Liver (tissue), 3 donors: ENCODE measurements at regions not wholly inside any gene's neighbourhood (a gene's known extent, or its start where the extent isn't known, plus 50 kb on each side); places are given as distances from the start of the nearest gene placed in this dataset.

Experiments used
- EGR1 ChIP-seq, 2 donors: IDR thresholded peaks; 2 replicates each; pipeline ENCODE4 v1.6.1; 2016 to 2018; ENCODE audit warnings: antibody characterized with exemption in 2 of 2, low read depth in 2 of 2
- GABPA ChIP-seq, 2 donors: IDR thresholded peaks in 1 of 2; conservative IDR thresholded peaks in 1 of 2; 2 replicates each; pipeline ENCODE4 v1.6.1; 2016; ENCODE audit warnings: antibody characterized with exemption in 2 of 2, mild to moderate bottlenecking in 1 of 2, moderate library complexity in 1 of 2
- HNF4A ChIP-seq, 2 donors: conservative IDR thresholded peaks; 2 replicates each; pipeline ENCODE4 v1.6.1; 2016; ENCODE audit warnings: antibody characterized with exemption in 2 of 2, mild to moderate bottlenecking in 2 of 2
- RAD21 ChIP-seq, 2 donors: IDR thresholded peaks; 2 replicates each; pipeline ENCODE4 v1.6.1; 2016; ENCODE audit warnings: antibody characterized with exemption in 2 of 2, mild to moderate bottlenecking in 2 of 2
- RXRA ChIP-seq, 2 donors: IDR thresholded peaks; 2 replicates each; pipeline ENCODE4 v1.6.1; 2017 to 2018; ENCODE audit warnings: antibody characterized with exemption in 2 of 2, mild to moderate bottlenecking in 1 of 2
- TAF1 ChIP-seq: conservative IDR thresholded peaks from 2 replicates; pipeline ENCODE4 v1.6.1; 2016; ENCODE audit warnings: antibody characterized with exemption, mild to moderate bottlenecking
- YY1 ChIP-seq: IDR thresholded peaks from 2 replicates; pipeline ENCODE4 v1.6.1; 2016; ENCODE audit warnings: antibody characterized with exemption, mild to moderate bottlenecking
- ZBTB33 ChIP-seq: IDR thresholded peaks from 2 replicates; pipeline ENCODE4 v1.6.1; 2016; ENCODE audit warnings: antibody characterized with exemption
- TF ChIP-seq, protein P1 (sequence below): fragments of 150-350 bp; IDR thresholded peaks from 2 replicates; pipeline ENCODE4 v1.5.1; 2017; ENCODE audit warnings: improper control_type of control experiment, low read depth, low read length; ENCODE audit not compliant: missing input control
- donor health status: healthy.
- donor health status: healthy.

- TF ChIP-seq, protein P1, sequence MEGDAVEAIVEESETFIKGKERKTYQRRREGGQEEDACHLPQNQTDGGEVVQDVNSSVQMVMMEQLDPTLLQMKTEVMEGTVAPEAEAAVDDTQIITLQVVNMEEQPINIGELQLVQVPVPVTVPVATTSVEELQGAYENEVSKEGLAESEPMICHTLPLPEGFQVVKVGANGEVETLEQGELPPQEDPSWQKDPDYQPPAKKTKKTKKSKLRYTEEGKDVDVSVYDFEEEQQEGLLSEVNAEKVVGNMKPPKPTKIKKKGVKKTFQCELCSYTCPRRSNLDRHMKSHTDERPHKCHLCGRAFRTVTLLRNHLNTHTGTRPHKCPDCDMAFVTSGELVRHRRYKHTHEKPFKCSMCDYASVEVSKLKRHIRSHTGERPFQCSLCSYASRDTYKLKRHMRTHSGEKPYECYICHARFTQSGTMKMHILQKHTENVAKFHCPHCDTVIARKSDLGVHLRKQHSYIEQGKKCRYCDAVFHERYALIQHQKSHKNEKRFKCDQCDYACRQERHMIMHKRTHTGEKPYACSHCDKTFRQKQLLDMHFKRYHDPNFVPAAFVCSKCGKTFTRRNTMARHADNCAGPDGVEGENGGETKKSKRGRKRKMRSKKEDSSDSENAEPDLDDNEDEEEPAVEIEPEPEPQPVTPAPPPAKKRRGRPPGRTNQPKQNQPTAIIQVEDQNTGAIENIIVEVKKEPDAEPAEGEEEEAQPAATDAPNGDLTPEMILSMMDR = no peak
- TF ChIP-seq YY1 (no peak), EGR1 (IDR thresholded peaks at IDR 0.05; ENCODE audit: low read depth in 2 of 2) (no peak), RAD21 (IDR thresholded peaks at IDR 0.05) (no peak), GABPA (IDR thresholded peaks at IDR 0.05 in 1 of 2, conservative IDR thresholded peaks at IDR 0.05 in 1 of 2) (no peak), TAF1 (no peak), RXRA (IDR thresholded peaks at IDR 0.05) (no peak), HNF4A (conservative IDR thresholded peaks at IDR 0.05) (no peak), ZBTB33 (no peak)
Measured at GRCh38 chr16:64203126-64203525, 918.7 kb downstream of the CDH11 start.
